ENCODE measurements at regions not wholly inside any gene's neighbourhood (a gene's known extent, or its start where the extent isn't known, plus 50 kb on each side); places are given as distances from the start of the nearest gene placed in this dataset.

GRCh38 chr4:53906606-53907190, 157.7 kb downstream of the CHIC2 start:
- in situ Hi-C loops (cut with HindIII; ENCODE audit: extremely low pct_ligation_motif_present, low pct_unique_long_range_greater_than_20kb): loop anchor here (10.0 to 25.0 kb wide), 2 partner anchors 318 to 894 kb away; partner anchors contain the start of gene PDGFRA
- Histone ChIP-seq H3K9me3 (ENCODE audit: low read length) (no peaks in the 10 kb centered on the region), H3K9ac (ENCODE audit: insufficient read depth, low read depth, low read length) (no peak overlapping the region), H4K20me1 (ENCODE audit: insufficient read depth, low read length) (no peaks in the 10 kb centered on the region), H3K27me3 (ENCODE audit: control insufficient read depth in 1 of 2, insufficient read depth in 2 of 2, low read length in 2 of 2) (peaks cover 0 to 10% of the 10 kb centered on the region in 2 experiments; a peak in 3 of 5 replicates), H3K4me1 (ENCODE audit: insufficient read depth, low read length) (peaks cover 41% of the 10 kb centered on the region), H3K4me3 (replicated peaks in 1 of 3; ENCODE audit: insufficient read depth in 1 of 3, low read depth in 2 of 3, low read length in 3 of 3) (peak overlapping the region in 2 of 3 experiments; percentile 31 to 63; a peak in 2 of 6 replicates), H3K27ac (ENCODE audit: extremely low read length, insufficient read depth, low read length) (no peak overlapping the region), H3K79me2 (ENCODE audit: insufficient read depth, low read length) (no peaks in the 10 kb centered on the region), H2AFZ (ENCODE audit: low read length) (no peak overlapping the region), H3K36me3 (replicated peaks in 1 of 2; ENCODE audit: control insufficient read depth in 1 of 2, insufficient read depth in 2 of 2, low read length in 2 of 2) (no peaks in the 10 kb centered on the region), H3K4me2 (ENCODE audit: low read depth, low read length) (peak overlapping the region; percentile 89)
- ChIA-PET POLR2A (no interaction called here), CTCF (ENCODE audit: low intra/inter-chr PET ratio, low total read pairs) (no interaction called here)
- TF ChIP-seq, protein P1, sequence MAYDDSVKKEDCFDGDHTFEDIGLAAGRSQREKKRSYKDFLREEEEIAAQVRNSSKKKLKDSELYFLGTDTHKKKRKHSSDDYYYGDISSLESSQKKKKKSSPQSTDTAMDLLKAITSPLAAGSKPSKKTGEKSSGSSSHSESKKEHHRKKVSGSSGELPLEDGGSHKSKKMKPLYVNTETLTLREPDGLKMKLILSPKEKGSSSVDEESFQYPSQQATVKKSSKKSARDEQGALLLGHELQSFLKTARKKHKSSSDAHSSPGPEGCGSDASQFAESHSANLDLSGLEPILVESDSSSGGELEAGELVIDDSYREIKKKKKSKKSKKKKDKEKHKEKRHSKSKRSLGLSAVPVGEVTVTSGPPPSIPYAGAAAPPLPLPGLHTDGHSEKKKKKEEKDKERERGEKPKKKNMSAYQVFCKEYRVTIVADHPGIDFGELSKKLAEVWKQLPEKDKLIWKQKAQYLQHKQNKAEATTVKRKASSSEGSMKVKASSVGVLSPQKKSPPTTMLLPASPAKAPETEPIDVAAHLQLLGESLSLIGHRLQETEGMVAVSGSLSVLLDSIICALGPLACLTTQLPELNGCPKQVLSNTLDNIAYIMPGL (CRISPR knock-in tag; IDR thresholded peaks at IDR 0.05; ENCODE audit: borderline replicate concordance in 1 of 2, low read depth in 1 of 2): no peak
- TF ChIP-seq BHLHE40 (IDR thresholded peaks at IDR 0.05; ENCODE audit: low read length) (no peak), HMG20A (CRISPR knock-in tag; IDR thresholded peaks at IDR 0.05; ENCODE audit: borderline replicate concordance) (no peak), SETDB1 (CRISPR knock-in tag; IDR thresholded peaks at IDR 0.05; ENCODE audit: borderline replicate concordance) (no peak), CC2D1A (CRISPR knock-in tag; IDR thresholded peaks at IDR 0.05) (no peak), RBM39 (IDR thresholded peaks at IDR 0.05; ENCODE audit: low read depth, low read length, poor library complexity, severe bottlenecking) (no peak), SUZ12 (IDR thresholded peaks at IDR 0.05; ENCODE audit: low read depth, low read length) (no peak), SMAD3 (CRISPR knock-in tag; IDR thresholded peaks at IDR 0.05) (no peak), ZNF251 (CRISPR knock-in tag; IDR thresholded peaks at IDR 0.05) (no peak), TCF7L2 (IDR thresholded peaks at IDR 0.05; ENCODE audit: low read depth, low read length) (no peak), TAF15 (IDR thresholded peaks at IDR 0.05; ENCODE audit: low read depth, low read length, poor library complexity, severe bottlenecking) (no peak), ZNF761 (CRISPR knock-in tag; conservative IDR thresholded peaks at IDR 0.05) (no peak), MLLT10 (CRISPR knock-in tag; IDR thresholded peaks at IDR 0.05) (no peak)
- TF ChIP-seq, protein P2, sequence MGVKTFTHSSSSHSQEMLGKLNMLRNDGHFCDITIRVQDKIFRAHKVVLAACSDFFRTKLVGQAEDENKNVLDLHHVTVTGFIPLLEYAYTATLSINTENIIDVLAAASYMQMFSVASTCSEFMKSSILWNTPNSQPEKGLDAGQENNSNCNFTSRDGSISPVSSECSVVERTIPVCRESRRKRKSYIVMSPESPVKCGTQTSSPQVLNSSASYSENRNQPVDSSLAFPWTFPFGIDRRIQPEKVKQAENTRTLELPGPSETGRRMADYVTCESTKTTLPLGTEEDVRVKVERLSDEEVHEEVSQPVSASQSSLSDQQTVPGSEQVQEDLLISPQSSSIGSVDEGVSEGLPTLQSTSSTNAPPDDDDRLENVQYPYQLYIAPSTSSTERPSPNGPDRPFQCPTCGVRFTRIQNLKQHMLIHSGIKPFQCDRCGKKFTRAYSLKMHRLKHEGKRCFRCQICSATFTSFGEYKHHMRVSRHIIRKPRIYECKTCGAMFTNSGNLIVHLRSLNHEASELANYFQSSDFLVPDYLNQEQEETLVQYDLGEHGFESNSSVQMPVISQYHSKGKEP (CRISPR knock-in tag; IDR thresholded peaks at IDR 0.05): no peak
- TF ChIP-seq, protein P3, sequence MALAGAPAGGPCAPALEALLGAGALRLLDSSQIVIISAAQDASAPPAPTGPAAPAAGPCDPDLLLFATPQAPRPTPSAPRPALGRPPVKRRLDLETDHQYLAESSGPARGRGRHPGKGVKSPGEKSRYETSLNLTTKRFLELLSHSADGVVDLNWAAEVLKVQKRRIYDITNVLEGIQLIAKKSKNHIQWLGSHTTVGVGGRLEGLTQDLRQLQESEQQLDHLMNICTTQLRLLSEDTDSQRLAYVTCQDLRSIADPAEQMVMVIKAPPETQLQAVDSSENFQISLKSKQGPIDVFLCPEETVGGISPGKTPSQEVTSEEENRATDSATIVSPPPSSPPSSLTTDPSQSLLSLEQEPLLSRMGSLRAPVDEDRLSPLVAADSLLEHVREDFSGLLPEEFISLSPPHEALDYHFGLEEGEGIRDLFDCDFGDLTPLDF (CRISPR knock-in tag; IDR thresholded peaks at IDR 0.05): no peak
- DNase-seq (ENCODE audit: low spot score): no peak
- intact Hi-C loops (cut with micrococcal nuclease; ENCODE audit: unreplicated experiment): loop anchor here (5.0 to 10.0 kb wide), 2 partner anchors 202 to 709 kb away; no protein-coding TSS in a partner anchor
- WGBS (ENCODE audit: low lambda C conversion rate): 19% methylated on average over 6 of the region's 6 CpGs
- no peak for FAIRE-seq
- no TSS peak for BruUV-seq (replicated peaks)
- no peak for ATAC-seq
